Large intestine (tissue), 3 donors: ENCODE measurements at regions not wholly inside any gene's neighbourhood (a gene's known extent, or its start where the extent isn't known, plus 50 kb on each side); places are given as distances from the start of the nearest gene placed in this dataset.

Experiments
- DNase-seq, 2 donors: peaks; one replicate each; pipeline versions ENCODE4 v3.0.0 to v3.0.0-alpha.2; 2013
- H3K27ac ChIP-seq: one replicate; pipeline ENCODE4 v1.5.1; 2013; ENCODE audit warnings: low read length
- H3K27me3 ChIP-seq: 2 replicates; pipeline ENCODE4 v1.6.1; 2013; ENCODE audit warnings: low read length; ENCODE audit not compliant: control insufficient read depth, insufficient read depth
- H3K36me3 ChIP-seq: 2 replicates; pipeline ENCODE4 v1.6.1; 2013; ENCODE audit warnings: low read length; ENCODE audit not compliant: control insufficient read depth, insufficient read depth
- H3K4me1 ChIP-seq: one replicate; pipeline ENCODE4 v1.6.1; 2013; ENCODE audit warnings: low read length; ENCODE audit not compliant: control insufficient read depth, insufficient read depth
- H3K4me3 ChIP-seq: one replicate; pipeline ENCODE4 v1.5.1; 2013; ENCODE audit warnings: low read length
- H3K9me3 ChIP-seq: one replicate; pipeline ENCODE4 v1.6.1; 2013; ENCODE audit warnings: mild to moderate bottlenecking, low read depth, low read length, moderate library complexity; ENCODE audit not compliant: control insufficient read depth
- WGBS: methylation state at CpG from one replicate; pipeline ENCODE4 v1.1.5; 2013; ENCODE audit warnings: low lambda C conversion rate; ENCODE audit not compliant: insufficient coverage; 5-methylcytosine and 5-hydroxymethylcytosine counted together

DNA sequence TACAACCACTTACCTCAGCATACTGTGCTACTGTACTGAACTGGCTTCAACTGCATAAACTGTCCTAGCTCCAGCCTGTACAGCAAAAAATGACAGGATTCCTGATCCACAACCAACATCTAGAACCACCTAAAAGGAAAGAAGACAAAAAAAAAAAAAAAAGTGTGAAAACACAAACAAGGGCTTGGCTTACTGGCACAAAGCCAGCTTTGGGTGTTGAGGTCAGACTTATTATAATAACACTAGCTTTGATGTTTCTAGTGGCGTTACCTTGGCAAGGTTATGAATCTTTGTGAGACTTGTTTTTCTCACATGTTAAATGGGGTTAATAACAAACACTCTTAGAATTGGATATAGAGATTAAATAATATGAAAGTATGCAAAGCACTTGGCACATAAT, 148.5 kb upstream of the PUM3 start:
- no peak for DNase-seq
- H3K9me3 ChIP-seq = no peaks in the 10 kb centered on the region
- no CpG with 5 or more reads among the region's 1 CpG for WGBS
- H3K4me3 ChIP-seq = no peak overlapping the region
- no peaks in the 10 kb centered on the region for H3K36me3 ChIP-seq
- H3K27me3 ChIP-seq = no peaks in the 10 kb centered on the region
- no peaks in the 10 kb centered on the region for H3K4me1 ChIP-seq
- H3K27ac ChIP-seq = no peak overlapping the region

DNA sequence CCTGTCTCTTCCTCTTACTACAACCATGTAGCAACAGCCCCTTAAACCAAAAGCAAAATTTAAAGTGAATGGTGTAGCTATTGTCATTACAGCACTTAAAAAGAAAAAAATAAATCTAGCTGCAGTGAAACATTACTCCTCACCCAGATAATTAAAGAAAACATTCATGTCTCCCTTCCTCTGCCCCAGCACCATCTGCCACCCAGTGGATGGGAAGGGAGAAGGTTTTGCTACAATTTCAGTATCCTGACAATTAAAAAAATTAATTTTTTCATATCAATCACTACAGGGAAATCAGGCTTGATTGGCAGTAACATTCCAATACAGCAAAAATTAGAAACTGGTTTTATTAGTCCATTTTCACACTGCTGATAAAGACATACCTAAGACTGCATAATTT, 147.4 kb upstream of the PUM3 start:
- Histone ChIP-seq H3K4me3 (no peak overlapping the region), H3K27ac (no peak overlapping the region), H3K4me1 (no peaks in the 10 kb centered on the region), H3K9me3 (no peaks in the 10 kb centered on the region), H3K36me3 (no peaks in the 10 kb centered on the region), H3K27me3 (no peaks in the 10 kb centered on the region)
- no peak for DNase-seq

DNA sequence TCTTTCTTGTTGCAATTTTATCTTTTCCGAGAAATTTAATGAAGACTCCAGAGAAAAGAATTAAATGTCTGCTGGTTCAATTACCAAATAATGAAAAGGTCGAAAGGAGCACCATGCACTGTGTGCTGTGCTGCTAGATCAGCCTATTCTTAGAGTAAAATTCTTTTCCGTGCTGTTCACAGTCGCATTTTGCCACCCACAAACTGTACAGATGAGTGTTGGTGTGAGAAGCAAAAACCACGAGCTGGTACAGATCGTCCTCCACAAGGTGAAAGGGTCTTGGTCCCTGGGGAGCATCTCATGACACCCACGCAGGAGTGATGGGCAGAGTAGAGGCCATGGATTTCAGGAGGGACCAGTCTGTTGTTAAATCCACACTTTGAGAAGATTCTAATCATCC, 143.8 kb upstream of the PUM3 start:
- Histone ChIP-seq H3K27ac (no peak overlapping the region), H3K4me1 (no peaks in the 10 kb centered on the region), H3K36me3 (no peaks in the 10 kb centered on the region), H3K9me3 (no peaks in the 10 kb centered on the region), H3K27me3 (no peaks in the 10 kb centered on the region), H3K4me3 (no peak overlapping the region)
- 100% methylated on average over 1 of the region's 7 CpGs for WGBS
- DNase-seq = no peak

DNA sequence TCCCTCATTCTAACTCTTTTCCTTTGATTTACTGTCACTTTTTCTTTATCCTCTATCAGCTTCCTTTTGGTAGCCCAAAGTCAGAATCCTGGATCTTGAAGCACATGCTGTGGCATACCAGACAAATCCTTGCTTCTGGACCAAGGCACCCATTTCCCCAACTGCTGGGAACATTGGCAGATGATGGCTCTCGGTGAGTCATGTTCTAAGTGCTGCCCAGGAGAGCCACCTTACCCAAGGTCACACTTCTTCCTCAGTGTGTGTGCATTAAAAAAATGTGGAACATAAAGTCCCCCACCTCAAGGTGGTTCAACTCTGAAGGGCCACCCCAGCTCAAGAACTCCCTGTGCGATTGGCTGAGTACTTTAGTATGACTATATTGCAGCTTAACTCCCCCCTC, 141.4 kb upstream of the PUM3 start:
- no CpG with 5 or more reads among the region's 2 CpGs for WGBS
- Histone ChIP-seq H3K27ac (no peak overlapping the region), H3K27me3 (no peaks in the 10 kb centered on the region), H3K9me3 (no peaks in the 10 kb centered on the region), H3K4me1 (no peaks in the 10 kb centered on the region), H3K36me3 (no peaks in the 10 kb centered on the region), H3K4me3 (no peak overlapping the region)
- DNase-seq = no peak

DNA sequence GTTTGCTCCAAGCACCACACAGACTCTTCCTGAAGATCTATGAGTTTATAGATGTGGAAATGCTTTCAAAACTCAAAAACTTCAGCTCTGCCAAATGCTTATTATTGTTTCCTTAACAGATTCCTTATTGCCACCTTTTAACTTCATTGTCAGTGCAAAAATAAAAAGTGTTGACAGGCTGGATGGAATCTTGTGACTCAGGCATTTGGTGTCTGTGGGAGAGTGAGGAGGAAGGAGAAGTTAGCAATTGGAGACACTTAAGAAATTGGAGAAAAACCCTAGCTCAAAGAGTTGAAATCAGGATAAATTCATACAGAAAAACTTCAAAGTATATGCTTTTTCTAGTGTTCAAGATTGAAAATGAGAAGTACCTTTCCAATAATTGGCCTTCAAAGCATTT, 140.6 kb upstream of the PUM3 start:
- H3K27me3 ChIP-seq = no peaks in the 10 kb centered on the region
- H3K4me1 ChIP-seq = no peaks in the 10 kb centered on the region
- H3K27ac ChIP-seq = no peak overlapping the region
- H3K4me3 ChIP-seq = no peak overlapping the region
- no peaks in the 10 kb centered on the region for H3K9me3 ChIP-seq
- H3K36me3 ChIP-seq = no peaks in the 10 kb centered on the region
- DNase-seq = no peak

DNA sequence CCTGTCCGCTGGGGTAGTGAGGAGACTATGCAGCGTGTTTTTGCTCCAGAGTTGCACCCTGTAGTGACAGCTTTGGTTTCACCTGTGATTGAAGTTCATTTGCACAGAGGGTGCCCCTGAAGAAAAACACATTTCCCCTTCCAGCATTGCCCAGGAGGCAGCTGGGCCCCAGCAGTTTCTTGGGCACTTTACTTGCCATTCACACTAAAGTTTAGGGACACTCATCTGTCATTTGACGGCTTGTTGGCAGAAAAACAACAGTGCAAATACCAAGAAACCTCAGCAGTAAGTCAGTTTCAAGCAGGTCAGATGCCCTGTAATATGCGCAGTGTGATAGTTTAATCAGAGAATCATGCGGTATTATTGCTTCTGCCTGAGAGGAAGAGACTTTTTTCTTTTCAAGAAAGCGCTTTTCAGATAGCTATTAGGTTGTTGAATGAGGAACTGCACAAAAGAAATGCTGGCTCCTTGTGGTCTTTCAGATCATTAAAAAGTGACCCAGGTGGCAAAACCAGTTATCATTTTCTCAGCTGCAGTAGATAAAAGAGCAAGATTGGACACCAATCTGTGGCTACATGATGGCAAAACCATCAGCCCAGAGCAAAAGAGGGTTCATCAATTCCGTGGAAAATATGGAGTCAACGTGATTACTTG, 136.2 kb upstream of the PUM3 start:
- 100% methylated on average over 1 of the region's 8 CpGs for WGBS
- Histone ChIP-seq H3K4me3 (no peak overlapping the region), H3K4me1 (no peaks in the 10 kb centered on the region), H3K36me3 (no peaks in the 10 kb centered on the region), H3K9me3 (no peaks in the 10 kb centered on the region), H3K27me3 (no peaks in the 10 kb centered on the region), H3K27ac (no peak overlapping the region)
- DNase-seq = no peak

DNA sequence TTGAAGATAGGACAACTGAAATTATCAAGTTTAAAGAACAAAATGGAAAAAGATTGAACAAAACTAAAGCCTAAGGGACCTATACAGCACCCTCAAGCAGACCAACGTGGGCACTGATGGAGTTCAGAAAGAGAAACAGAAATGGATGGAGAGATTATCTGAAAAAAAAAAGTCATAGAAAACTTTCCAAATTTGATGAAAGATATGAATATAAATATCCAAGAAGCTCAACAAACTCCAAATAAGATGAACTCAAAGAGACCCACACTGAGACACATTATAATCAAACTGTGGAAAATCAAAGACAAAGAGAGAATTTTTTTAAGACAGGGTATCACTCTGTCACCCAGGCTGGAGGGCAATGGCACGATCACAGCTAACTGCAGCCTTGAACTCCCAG, 128.6 kb upstream of the PUM3 start:
- Histone ChIP-seq H3K27me3 (no peaks in the 10 kb centered on the region), H3K27ac (no peak overlapping the region), H3K9me3 (peaks cover 3% of the 10 kb centered on the region), H3K36me3 (no peaks in the 10 kb centered on the region), H3K4me3 (no peak overlapping the region), H3K4me1 (no peaks in the 10 kb centered on the region)
- DNase-seq = no peak
- 83% methylated on average over 1 of the region's 2 CpGs for WGBS

DNA sequence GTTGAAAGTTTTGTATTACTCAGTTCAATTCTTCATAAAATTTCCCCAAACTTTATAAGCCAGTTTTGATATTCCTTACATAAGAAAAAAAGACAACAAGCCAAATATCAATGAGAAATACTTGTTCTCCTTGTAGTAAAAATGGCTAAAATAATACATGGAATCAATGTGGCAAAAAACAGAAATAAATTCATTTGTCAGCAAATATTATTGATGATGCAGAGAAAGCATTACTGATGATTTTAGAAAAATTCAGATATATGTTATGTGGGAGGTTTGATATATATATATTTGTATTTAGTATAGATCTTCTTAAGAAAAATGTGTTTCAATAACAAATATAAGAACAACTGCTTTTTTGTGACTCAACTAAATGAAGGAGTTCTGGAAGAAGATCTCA, 127.0 kb upstream of the PUM3 start:
- no peak overlapping the region for H3K4me3 ChIP-seq
- no peaks in the 10 kb centered on the region for H3K27me3 ChIP-seq
- no peak overlapping the region for H3K27ac ChIP-seq
- no peaks in the 10 kb centered on the region for H3K4me1 ChIP-seq
- no peaks in the 10 kb centered on the region for H3K36me3 ChIP-seq
- peaks cover 3% of the 10 kb centered on the region for H3K9me3 ChIP-seq
- DNase-seq = no peak

DNA sequence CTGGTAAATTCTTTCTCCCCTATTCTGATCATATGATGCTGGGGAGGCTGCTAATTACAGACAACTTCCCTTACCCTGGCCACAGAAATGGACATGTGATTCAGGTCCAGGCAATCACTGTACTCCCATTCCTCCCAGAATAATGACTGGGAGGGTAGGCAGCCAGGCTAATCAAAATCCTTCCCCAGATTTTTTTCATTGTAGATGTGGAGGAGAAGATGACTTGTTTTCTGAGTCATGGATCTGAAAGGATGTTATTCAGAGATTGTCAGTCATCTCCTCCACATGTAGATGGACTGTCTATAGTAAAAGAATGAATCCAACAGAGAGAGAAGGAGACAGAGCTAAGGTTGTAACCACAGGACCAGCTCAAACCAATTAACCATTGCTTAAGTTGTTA, 123.9 kb upstream of the PUM3 start:
- Histone ChIP-seq H3K4me3 (no peak overlapping the region), H3K9me3 (no peaks in the 10 kb centered on the region), H3K27me3 (no peaks in the 10 kb centered on the region), H3K4me1 (no peaks in the 10 kb centered on the region), H3K36me3 (no peaks in the 10 kb centered on the region), H3K27ac (no peak overlapping the region)
- no peak for DNase-seq

DNA sequence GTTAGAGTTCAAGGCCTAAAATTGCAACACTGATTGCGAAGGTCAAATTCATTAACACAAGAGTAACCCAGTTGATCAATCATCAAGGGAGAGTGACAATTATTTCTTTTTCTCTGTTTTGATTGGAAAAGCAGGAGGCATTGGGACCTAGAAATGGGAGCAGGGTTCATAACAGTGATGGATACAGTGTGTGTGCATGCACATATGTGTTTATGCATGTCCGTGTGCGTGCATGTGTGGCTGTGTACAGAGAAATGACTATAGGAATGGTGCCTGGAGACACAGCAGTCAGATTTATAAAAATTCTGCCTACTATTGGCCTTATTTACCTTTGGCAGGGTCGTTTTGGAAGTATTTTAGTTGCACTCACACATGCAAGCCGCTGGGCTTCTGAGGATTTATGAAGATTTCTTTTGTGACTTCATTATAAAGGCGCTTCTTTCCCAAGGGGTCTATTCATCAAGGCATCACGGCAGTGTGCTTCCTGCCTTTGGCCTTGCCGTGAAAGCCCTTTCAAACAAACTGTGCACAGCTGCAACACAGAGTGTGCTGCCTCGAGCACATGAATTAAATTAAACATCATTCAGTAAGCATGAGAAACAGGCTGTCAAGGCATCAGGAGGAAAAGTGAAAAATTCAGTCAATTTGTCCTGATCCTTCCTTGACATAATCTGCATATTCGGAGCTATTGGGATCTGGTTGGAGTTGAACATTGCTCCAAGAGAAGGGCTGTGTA, 122.8 kb upstream of the PUM3 start:
- 100% methylated on average over 1 of the region's 10 CpGs for WGBS
- DNase-seq = no peak

DNA sequence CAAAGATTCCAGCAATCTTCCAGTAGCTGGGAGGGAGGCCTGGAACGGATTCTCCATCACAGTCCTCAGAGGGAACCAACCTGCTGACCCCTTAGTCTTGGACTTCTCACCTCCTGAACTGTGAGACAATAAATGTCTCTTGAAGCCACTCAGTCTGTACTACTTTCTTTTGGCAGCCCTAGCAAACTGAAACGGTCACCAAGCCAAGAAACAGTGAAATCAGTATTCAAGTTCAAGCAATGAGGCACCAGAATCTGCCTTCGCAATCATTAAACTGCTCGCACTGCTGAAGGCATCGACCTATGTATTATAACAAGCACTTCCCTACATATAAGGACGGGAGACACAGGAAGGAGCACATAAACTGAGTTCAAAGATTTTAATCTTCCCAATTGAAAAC, 120.6 kb upstream of the PUM3 start:
- WGBS = no CpG with 5 or more reads among the region's 6 CpGs
- no peaks in the 10 kb centered on the region for H3K27me3 ChIP-seq
- H3K27ac ChIP-seq = no peak overlapping the region
- no peaks in the 10 kb centered on the region for H3K36me3 ChIP-seq
- no peaks in the 10 kb centered on the region for H3K9me3 ChIP-seq
- H3K4me1 ChIP-seq = no peaks in the 10 kb centered on the region
- DNase-seq = no peak
- H3K4me3 ChIP-seq = no peak overlapping the region

More for the DNA sequence above, 122.8 kb upstream of the PUM3 start:
- Histone ChIP-seq H3K4me1 (no peaks in the 10 kb centered on the region), H3K4me3 (no peak overlapping the region), H3K27me3 (no peaks in the 10 kb centered on the region), H3K36me3 (no peaks in the 10 kb centered on the region), H3K27ac (no peak overlapping the region), H3K9me3 (no peaks in the 10 kb centered on the region)
